ENCODE measurements at regions not wholly inside any gene's neighbourhood (a gene's known extent, or its start where the extent isn't known, plus 50 kb on each side); places are given as distances from the start of the nearest gene placed in this dataset.

DNA sequence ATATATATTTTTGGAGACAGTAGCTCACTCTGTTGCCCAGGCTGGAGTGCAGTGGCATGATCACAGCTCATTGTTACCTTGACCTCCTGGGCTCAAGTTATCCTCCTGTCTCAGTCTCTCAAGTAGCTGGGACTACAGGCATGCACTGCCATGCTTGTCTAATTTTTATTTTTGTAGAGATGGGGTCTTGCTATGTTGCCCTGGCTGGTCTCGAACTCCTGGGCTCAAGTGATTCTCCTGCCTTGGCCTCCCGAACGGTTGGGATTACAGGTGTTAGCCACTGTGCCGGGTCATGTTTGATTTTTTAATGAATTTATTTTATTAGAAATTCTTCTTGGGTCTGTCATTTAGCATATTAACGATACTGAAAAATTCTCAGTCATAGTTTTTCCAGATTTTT lies 70.5 kb downstream of the TMEM270 start:
- TF ChIP-seq, protein P1, sequence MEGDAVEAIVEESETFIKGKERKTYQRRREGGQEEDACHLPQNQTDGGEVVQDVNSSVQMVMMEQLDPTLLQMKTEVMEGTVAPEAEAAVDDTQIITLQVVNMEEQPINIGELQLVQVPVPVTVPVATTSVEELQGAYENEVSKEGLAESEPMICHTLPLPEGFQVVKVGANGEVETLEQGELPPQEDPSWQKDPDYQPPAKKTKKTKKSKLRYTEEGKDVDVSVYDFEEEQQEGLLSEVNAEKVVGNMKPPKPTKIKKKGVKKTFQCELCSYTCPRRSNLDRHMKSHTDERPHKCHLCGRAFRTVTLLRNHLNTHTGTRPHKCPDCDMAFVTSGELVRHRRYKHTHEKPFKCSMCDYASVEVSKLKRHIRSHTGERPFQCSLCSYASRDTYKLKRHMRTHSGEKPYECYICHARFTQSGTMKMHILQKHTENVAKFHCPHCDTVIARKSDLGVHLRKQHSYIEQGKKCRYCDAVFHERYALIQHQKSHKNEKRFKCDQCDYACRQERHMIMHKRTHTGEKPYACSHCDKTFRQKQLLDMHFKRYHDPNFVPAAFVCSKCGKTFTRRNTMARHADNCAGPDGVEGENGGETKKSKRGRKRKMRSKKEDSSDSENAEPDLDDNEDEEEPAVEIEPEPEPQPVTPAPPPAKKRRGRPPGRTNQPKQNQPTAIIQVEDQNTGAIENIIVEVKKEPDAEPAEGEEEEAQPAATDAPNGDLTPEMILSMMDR (IDR thresholded peaks at IDR 0.05; ENCODE audit: low read depth, low read length, poor library complexity, severe bottlenecking), result no peak
- no peak for TF ChIP-seq EZH2phosphoT487 (IDR thresholded peaks at IDR 0.05; ENCODE audit: borderline replicate concordance, low read length)
